SH-SY5Y (cell line): ENCODE measurements at regions not wholly inside any gene's neighbourhood (a gene's known extent, or its start where the extent isn't known, plus 50 kb on each side); places are given as distances from the start of the nearest gene placed in this dataset.

ENCODE experiments used
- GATA2 ChIP-seq: IDR thresholded peaks from 2 replicates; pipeline ENCODE4 v1.6.1; 2011; ENCODE audit warnings: mild to moderate bottlenecking, low read depth, low read length
- GATA3 ChIP-seq: IDR thresholded peaks from 2 replicates; pipeline ENCODE4 v1.6.1; 2011; ENCODE audit warnings: low read depth, mild to moderate bottlenecking, low read length, moderate library complexity

GRCh38 chr10:117675514-117676055, 133.0 kb downstream of the EMX2 start:
- TF ChIP-seq GATA3 (no peak), GATA2 (no peak)
